ENCODE measurements at regions not wholly inside any gene's neighbourhood (a gene's known extent, or its start where the extent isn't known, plus 50 kb on each side); places are given as distances from the start of the nearest gene placed in this dataset.
"Not testable (repeated sequence)": the region's sequence is repeated elsewhere in the genome, so short reads cannot be mapped to it uniquely, and the experiment has no call there.

DNA sequence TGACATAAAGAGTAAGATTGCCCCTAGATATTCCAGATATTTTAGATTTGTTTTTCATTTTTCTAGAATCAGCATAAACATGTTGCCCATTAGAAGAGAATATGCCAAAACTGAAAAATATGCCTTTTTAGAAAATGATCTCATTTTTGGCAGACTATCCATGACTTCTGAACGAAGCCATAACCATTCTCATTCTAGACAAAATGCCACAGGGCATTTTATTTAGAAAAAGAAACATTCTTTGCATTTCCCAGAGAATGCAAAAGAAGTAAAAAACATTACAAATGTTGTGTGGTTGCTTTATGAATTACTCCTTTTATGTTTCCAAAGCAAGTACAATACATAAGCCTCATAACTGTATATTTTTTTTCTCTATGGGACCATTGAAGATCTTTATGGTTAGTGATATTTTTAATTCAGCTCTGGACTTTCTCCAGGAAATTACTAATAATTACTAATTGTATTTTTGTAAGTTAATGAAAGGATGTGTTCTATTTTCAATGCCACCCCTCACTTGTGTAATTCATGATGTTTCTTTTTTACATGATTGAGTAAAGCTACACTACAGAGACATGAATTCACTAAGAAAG lies 109.6 kb upstream of the SEM1 start:
- peaks cover 7% of the 10 kb centered on the region for H3K4me1 Mint-ChIP-seq (ENCODE audit: low read depth)
- H3K27ac Mint-ChIP-seq: no peak overlapping the region
- H3K27me3 Mint-ChIP-seq: peaks cover 44% of the 10 kb centered on the region
- no peak overlapping the region for H3K4me3 Mint-ChIP-seq
- no peaks in the 10 kb centered on the region for H3K9me3 Mint-ChIP-seq
- no peaks in the 10 kb centered on the region for H3K36me3 Mint-ChIP-seq (ENCODE audit: low read depth)

DNA sequence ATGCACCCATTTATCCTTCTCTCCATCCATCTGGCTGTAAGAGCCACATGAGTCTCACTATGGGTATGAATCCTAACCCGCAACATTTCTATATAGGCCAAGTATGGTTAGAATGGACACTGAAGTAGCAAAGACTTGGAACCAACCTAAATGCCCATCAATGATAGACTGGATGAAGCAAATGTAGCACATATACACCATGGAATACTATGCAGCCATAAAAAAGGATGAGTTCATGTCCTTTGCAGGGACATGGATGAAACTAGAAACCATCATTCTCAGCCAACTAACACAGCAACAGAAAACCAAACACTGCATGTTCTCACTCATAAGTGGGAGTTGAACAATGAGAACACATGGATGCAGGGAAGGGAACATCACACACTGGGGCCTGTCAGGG lies 111.5 kb upstream of the SEM1 start:
- H3K27me3 Mint-ChIP-seq: peaks cover 58% of the 10 kb centered on the region
- not testable (repeated sequence) for H3K36me3 Mint-ChIP-seq (ENCODE audit: low read depth); H3K9me3 Mint-ChIP-seq; H3K27ac Mint-ChIP-seq; H3K4me1 Mint-ChIP-seq (ENCODE audit: low read depth); H3K4me3 Mint-ChIP-seq

DNA sequence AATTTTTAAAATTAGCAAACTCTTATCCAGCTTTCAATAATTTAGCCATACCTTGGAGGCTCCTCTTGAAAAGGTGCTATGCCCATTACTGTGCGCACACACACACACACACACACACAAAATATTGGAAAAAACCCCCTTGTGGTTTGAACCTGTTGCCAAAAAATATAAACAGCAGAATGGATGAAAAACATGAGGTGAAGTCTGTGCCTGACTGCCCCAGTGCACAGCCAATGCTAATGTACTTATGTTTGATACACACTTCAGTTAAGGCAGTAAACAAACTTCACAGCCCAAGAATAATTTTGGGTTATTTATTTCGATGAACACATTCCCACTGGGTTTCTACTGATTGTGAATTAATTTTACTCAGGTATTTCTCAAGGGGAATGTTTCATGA lies 113.2 kb upstream of the SEM1 start:
- Mint-ChIP-seq H3K27ac (no peak overlapping the region), H3K27me3 (peaks cover 56% of the 10 kb centered on the region), H3K9me3 (no peaks in the 10 kb centered on the region), H3K4me1 (ENCODE audit: low read depth) (peaks cover 7% of the 10 kb centered on the region), H3K4me3 (no peak overlapping the region), H3K36me3 (ENCODE audit: low read depth) (no peaks in the 10 kb centered on the region)

DNA sequence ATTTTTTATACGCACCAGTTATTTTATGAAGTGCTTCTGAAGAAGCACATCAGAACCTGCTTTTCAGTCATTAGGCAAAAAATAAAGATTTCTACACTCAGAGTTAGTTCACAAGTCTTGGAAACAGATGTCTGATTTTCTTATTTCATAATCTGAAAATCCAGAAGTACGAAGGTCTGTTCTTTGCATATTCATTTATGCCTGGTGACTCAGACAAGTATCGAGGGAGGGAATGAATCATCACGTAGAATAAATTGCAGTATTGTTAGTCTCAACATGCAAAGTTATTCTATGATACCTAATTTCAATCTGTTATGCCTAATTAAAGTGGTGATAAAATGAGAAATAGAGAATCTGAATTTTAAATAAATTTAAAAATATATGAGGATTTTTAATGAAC lies 113.6 kb upstream of the SEM1 start:
- no peaks in the 10 kb centered on the region for H3K9me3 Mint-ChIP-seq
- H3K4me3 Mint-ChIP-seq: no peak overlapping the region
- H3K4me1 Mint-ChIP-seq (ENCODE audit: low read depth): peaks cover 7% of the 10 kb centered on the region
- H3K27ac Mint-ChIP-seq: no peak overlapping the region
- H3K36me3 Mint-ChIP-seq (ENCODE audit: low read depth): no peaks in the 10 kb centered on the region
- peaks cover 54% of the 10 kb centered on the region for H3K27me3 Mint-ChIP-seq

DNA sequence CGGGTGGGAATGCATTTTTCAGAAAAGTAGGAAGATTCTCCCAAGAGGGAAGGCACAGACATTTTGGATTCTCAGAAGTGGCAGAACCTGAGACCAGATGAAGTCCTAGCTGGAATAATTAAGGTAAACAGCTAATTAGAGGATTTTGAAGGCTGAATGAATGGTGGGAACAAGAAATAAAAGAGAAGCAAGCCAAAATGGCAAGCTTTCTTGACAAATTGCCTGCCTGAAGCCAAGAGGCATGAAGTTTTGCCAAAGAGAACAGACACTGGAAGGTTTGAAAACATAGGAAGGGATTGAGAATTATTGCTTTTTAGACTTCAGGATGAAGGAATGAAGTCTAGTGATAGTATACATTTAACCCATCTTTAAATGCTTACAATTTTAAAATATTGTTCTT lies 115.0 kb upstream of the SEM1 start:
- Mint-ChIP-seq H3K27me3 (peaks cover 49% of the 10 kb centered on the region), H3K4me3 (no peak overlapping the region), H3K27ac (no peak overlapping the region)

DNA sequence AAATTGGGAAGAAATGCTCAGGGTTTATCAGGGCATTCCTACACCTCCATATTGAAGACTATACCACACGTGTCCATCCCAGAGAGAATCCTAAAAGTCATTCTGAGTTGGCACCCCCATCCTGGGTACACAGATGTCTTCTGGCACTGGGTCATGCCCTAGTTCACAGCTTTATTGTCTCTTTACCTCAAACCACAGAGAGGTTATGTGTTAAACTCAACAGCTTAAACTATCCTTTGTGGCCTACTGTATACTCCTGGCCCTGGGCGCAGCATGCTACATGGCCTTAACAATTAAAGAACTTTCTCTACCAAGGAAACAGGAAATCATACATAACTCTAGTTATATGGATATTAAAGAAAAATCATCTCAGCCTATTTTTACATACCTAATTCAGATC lies 115.6 kb upstream of the SEM1 start:
- no peaks in the 10 kb centered on the region for H3K36me3 Mint-ChIP-seq (ENCODE audit: low read depth)
- no peaks in the 10 kb centered on the region for H3K9me3 Mint-ChIP-seq
- H3K27ac Mint-ChIP-seq: no peak overlapping the region
- peaks cover 50% of the 10 kb centered on the region for H3K27me3 Mint-ChIP-seq
- no peak overlapping the region for H3K4me3 Mint-ChIP-seq
- peaks cover 7% of the 10 kb centered on the region for H3K4me1 Mint-ChIP-seq (ENCODE audit: low read depth)

More for the DNA sequence above, 115.0 kb upstream of the SEM1 start:
- Mint-ChIP-seq H3K9me3 (no peaks in the 10 kb centered on the region), H3K4me1 (ENCODE audit: low read depth) (peaks cover 7% of the 10 kb centered on the region), H3K36me3 (ENCODE audit: low read depth) (no peaks in the 10 kb centered on the region)

DNA sequence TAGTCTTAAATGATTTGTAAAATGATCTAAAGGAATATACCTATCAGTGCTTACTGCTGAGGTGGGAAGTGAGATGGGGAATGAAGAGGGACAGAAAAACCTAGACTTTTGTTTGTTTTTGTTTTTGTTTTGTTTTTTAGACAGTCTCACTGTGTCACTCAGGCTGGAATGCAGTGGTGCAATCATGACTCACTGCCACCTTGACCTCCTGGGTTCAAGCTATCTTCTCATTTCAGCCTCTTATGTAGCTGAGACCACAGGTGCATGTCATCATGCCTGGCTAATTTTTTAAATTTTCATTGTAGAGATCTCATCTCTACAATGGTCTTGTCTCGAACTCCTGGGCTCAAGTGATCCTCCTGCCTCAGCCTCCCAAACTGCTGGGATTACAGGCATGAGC lies 116.4 kb upstream of the SEM1 start:
- Mint-ChIP-seq H3K27ac (no peak overlapping the region), H3K4me1 (ENCODE audit: low read depth) (peaks cover 7% of the 10 kb centered on the region), H3K27me3 (peaks cover 51% of the 10 kb centered on the region), H3K36me3 (ENCODE audit: low read depth) (no peaks in the 10 kb centered on the region), H3K9me3 (no peaks in the 10 kb centered on the region), H3K4me3 (no peak overlapping the region)

DNA sequence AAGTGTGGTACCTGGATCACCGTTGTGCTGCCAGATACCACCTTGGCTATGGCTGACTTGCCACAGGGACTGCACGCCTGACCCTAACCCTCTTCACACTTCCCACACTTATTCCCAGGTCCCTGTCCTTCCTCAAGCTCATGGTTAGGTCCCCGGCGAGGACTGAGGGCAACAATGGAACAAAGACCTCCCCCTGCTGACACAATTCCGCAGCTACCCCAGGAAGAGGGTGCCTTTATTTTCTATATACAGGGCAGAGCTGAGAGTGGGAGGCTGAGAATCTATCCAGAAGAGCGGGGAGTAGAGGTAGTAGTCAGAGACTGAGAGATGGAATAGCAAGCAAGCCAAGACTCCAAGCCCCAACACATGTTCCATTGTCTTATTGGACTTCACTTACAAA lies 118.1 kb upstream of the SEM1 start:
- Mint-ChIP-seq H3K9me3 (no peaks in the 10 kb centered on the region), H3K36me3 (ENCODE audit: low read depth) (no peaks in the 10 kb centered on the region), H3K27me3 (peaks cover 51% of the 10 kb centered on the region), H3K27ac (no peak overlapping the region), H3K4me3 (no peak overlapping the region), H3K4me1 (ENCODE audit: low read depth) (peaks cover 7% of the 10 kb centered on the region)

DNA sequence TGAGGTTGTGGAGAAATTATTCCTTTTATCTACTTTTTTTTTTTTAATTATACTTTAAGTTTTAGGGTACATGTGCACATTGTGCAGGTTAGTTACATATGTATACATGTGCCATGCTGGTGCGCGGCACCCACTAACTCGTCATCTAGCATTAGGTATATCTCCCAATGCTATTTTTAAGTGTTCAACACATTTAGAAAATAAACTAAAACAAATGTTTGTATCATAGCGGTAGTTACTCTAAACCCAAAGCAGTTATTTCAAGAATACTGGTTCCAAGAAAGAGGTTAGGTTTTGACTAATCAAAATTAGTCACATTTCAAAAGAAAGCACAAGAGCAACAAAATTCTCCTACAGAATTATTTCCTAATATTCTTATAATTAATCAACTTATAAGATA lies 119.5 kb upstream of the SEM1 start:
- peaks cover 56% of the 10 kb centered on the region for H3K27me3 Mint-ChIP-seq
- H3K4me3 Mint-ChIP-seq; H3K36me3 Mint-ChIP-seq (ENCODE audit: low read depth); H3K4me1 Mint-ChIP-seq (ENCODE audit: low read depth); H3K9me3 Mint-ChIP-seq; H3K27ac Mint-ChIP-seq: not testable (repeated sequence)

DNA sequence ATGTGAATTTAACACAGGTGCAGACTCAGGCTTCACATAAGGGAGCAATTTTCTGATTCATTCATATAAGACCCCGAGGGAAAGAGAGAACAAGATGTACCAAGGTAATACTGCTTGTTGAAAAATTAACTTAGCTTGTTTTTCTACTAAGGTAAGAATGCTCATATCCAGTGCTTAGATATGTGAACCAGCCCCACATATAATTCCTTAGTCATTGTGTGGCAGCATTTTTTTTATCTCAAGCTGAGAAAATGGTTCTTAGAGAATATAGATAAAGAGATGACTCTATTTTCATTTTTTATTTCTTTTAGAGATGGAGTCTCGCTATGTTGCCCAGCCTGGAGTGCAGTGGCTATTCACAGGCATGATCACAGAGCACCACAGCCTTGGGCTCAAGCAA lies 121.8 kb upstream of the SEM1 start:
- H3K27me3 Mint-ChIP-seq: peaks cover 47% of the 10 kb centered on the region
- peaks cover 3% of the 10 kb centered on the region for H3K4me1 Mint-ChIP-seq (ENCODE audit: low read depth)
- H3K9me3 Mint-ChIP-seq: no peaks in the 10 kb centered on the region
- H3K4me3 Mint-ChIP-seq: no peak overlapping the region
- no peak overlapping the region for H3K27ac Mint-ChIP-seq
- H3K36me3 Mint-ChIP-seq (ENCODE audit: low read depth): no peaks in the 10 kb centered on the region

DNA sequence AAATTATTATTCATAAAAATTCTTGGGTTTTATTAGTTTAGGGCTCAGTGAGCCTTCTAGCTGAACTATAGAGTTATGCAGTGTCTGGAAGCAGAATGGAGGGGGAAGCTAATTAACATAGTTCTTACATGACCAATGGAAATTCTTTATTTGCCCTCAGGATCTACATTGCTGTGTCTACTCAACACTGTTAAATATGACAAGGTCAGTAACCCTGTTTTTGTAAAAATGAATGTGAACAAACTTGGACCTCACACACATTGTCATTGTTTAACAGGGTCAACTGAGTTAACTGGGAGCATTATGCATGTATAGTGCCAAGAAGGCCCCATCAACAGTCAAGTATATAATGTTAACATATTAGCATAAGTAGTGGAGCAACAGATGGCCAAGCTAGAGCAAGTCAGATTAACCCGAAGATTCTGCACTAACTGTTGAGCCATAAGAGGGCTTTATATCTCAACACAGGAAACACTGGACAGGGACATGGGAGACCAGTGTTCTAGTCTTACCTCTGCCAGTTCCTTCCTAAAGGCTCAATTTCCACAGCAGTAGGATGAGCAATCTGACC lies 122.5 kb upstream of the SEM1 start:
- no peaks in the 10 kb centered on the region for H3K36me3 Mint-ChIP-seq (ENCODE audit: low read depth)
- peaks cover 11% of the 10 kb centered on the region for H3K4me1 Mint-ChIP-seq (ENCODE audit: low read depth)
- H3K27ac Mint-ChIP-seq: no peak overlapping the region
- H3K4me3 Mint-ChIP-seq: no peak overlapping the region
- H3K27me3 Mint-ChIP-seq: peaks cover 43% of the 10 kb centered on the region
- H3K9me3 Mint-ChIP-seq: no peaks in the 10 kb centered on the region

DNA sequence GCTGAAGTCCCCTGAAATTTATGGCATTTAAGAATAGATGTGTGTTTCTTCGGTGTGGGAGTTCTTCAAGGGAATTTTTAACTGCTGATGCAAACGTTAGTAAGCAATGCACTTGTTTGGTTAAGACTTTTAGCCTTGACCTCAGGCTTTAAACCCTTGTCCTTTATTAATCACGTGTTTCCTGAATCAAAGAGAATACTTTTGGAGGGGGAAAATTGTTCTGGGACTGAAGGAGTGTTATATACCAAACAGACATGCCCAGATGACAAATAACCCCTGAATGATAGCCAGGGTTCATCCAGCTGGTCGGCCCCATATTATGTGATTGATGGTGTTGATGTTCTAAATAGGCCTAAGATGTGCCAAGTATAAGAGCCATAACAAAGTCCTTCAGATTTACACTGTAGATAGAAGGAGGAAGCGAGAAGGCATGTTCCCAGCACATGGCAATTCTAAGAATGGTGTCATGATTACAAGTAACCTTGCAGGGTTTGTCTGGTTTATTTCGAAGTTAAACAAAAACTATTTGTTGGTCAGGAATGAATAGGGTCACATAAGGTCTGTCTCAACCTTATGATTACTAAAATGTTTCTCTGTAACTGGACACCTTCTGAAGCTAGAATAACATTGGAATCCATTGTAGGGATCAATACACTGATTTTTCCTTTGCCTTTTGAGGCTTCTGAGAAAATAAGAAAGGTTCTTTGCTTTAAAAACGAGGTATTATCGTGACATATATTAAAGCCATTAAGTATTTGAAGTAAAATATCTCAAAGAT lies 124.2 kb upstream of the SEM1 start:
- H3K27ac Mint-ChIP-seq: no peak overlapping the region
- H3K9me3 Mint-ChIP-seq: no peaks in the 10 kb centered on the region
- H3K4me1 Mint-ChIP-seq (ENCODE audit: low read depth): peaks cover 27% of the 10 kb centered on the region
- H3K27me3 Mint-ChIP-seq: peaks cover 46% of the 10 kb centered on the region
- H3K4me3 Mint-ChIP-seq: no peak overlapping the region
- no peaks in the 10 kb centered on the region for H3K36me3 Mint-ChIP-seq (ENCODE audit: low read depth)

DNA sequence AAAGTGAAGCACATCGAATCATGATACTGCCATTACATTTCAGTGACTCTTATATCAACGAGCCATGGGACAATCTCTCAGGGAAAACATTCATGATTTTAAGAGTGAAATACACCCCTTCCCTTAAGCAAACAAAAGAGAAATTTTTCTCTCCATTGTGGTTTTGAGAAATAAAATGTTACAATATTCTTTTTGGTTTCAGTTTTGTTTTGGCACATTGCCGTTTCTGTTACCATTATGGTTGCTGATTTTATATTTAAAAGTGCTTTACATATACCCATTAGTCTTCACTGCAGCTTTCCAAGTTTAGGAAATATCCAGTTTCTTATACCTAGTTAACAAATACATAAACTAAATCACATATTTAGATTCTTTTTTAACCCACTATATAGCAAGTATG lies 126.8 kb upstream of the SEM1 start:
- Mint-ChIP-seq H3K4me1 (ENCODE audit: low read depth) (peaks cover 34% of the 10 kb centered on the region), H3K36me3 (ENCODE audit: low read depth) (no peaks in the 10 kb centered on the region), H3K27me3 (peaks cover 46% of the 10 kb centered on the region), H3K27ac (no peak overlapping the region), H3K4me3 (peak overlapping the region; percentile 26), H3K9me3 (no peaks in the 10 kb centered on the region)

DNA sequence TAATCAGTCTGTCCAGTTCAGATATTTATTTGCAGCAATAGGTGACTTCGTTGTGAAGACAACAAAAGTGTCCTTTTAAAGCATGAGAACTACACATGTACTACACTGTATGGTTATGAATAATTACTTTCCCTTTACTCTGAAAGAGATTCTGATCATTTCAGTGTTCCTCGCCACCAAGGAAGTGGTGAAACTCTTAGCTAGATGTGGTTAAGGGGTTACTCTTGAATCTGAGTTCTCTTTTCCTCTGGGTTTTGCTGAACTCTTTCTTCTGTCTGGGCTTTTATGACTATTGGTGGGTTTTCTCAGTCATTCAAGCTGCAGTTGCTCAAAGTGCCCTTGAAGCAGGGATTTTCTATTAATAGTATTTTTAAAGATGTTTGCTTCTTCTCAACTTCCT lies 127.9 kb upstream of the SEM1 start:
- Mint-ChIP-seq H3K4me3 (peak overlapping the region; percentile 59), H3K27ac (peak overlapping the region; percentile 53), H3K9me3 (no peaks in the 10 kb centered on the region), H3K4me1 (ENCODE audit: low read depth) (peaks cover 34% of the 10 kb centered on the region), H3K27me3 (peaks cover 49% of the 10 kb centered on the region), H3K36me3 (ENCODE audit: low read depth) (no peaks in the 10 kb centered on the region)

DNA sequence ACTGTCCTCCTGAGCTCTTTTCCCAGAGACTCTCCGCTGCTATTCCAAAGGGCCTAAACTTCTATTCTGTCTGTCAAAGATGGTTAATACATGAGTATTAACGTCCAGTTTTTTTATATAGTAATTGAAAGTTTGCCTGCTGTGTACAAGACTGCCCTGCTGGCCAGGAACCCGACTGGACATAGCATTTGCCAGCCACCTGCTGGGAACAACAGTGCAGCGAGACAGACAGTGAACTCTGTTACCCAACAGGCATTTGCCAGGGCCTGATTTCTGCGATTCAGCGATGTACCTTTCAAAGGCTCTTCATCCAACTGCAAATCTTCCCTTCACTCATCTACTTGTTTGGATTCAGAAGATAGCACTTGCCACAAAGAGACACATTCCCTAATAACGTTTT lies 128.8 kb upstream of the SEM1 start:
- no peak overlapping the region for H3K4me3 Mint-ChIP-seq
- peaks cover 34% of the 10 kb centered on the region for H3K4me1 Mint-ChIP-seq (ENCODE audit: low read depth)
- H3K27me3 Mint-ChIP-seq: peaks cover 56% of the 10 kb centered on the region
- H3K36me3 Mint-ChIP-seq (ENCODE audit: low read depth): no peaks in the 10 kb centered on the region
- H3K27ac Mint-ChIP-seq: no peak overlapping the region
- no peaks in the 10 kb centered on the region for H3K9me3 Mint-ChIP-seq

DNA sequence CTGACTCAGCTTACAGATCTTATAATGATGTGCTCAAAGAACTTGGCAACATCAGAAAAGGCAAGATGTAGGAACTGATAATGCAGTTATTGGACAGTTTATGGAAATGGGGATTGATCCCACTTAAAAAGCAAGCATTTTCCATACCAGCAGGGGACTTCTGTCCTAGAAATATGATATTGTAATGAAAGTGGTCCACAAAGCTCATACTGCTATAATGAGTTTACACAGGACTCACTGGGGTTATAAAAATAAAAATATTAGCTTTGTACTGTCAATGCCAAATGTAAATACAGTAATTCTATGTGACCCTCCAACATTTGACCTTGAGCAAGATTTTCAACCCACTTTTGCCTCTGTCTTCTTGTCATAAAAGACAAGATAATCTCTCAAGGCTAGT lies 145.5 kb upstream of the SEM1 start:
- H3K27ac Mint-ChIP-seq: no peak overlapping the region
- H3K4me3 Mint-ChIP-seq: no peak overlapping the region
- no peaks in the 10 kb centered on the region for H3K36me3 Mint-ChIP-seq (ENCODE audit: low read depth)
- H3K4me1 Mint-ChIP-seq (ENCODE audit: low read depth): no peaks in the 10 kb centered on the region
- peaks cover 28% of the 10 kb centered on the region for H3K27me3 Mint-ChIP-seq
- no peaks in the 10 kb centered on the region for H3K9me3 Mint-ChIP-seq
